ENCODE measurements at regions not wholly inside any gene's neighbourhood (a gene's known extent, or its start where the extent isn't known, plus 50 kb on each side); places are given as distances from the start of the nearest gene placed in this dataset.

GRCh38 chr6:119902681-119903080 lies 553.1 kb upstream of the MAN1A1 start:
- Histone ChIP-seq H2BK20ac (ENCODE audit: low read length) (no peak overlapping the region), H2AK5ac (ENCODE audit: low read depth, low read length) (no peak overlapping the region), H4K8ac (ENCODE audit: extremely low read depth, insufficient read depth, low read length) (no peak overlapping the region), H2BK120ac (replicated peaks; ENCODE audit: low read depth, low read length) (no peak overlapping the region), H2AFZ (ENCODE audit: low read length) (no peak overlapping the region), H4K20me1 (replicated peaks in 1 of 2; ENCODE audit: control insufficient read depth in 1 of 2, insufficient read depth in 2 of 2, low read length in 2 of 2) (no peaks in the 10 kb centered on the region), H4K91ac (replicated peaks; ENCODE audit: insufficient read length, low read length) (no peak overlapping the region), H3K4me3 (ENCODE audit: extremely low read depth in 1 of 4, insufficient read depth in 2 of 4, low read depth in 3 of 4, low read length in 4 of 4) (no peak overlapping the region), H2BK5ac (ENCODE audit: low read depth, low read length) (no peak overlapping the region), H3K9ac (replicated peaks in 1 of 4; ENCODE audit: extremely low read depth in 1 of 4, low read depth in 3 of 4, low read length in 3 of 4) (no peak overlapping the region), H3K4me2 (ENCODE audit: insufficient read depth in 1 of 2, low read depth in 2 of 2, low read length in 2 of 2) (no peak overlapping the region), H3K9me3 (ENCODE audit: insufficient read depth in 2 of 2, low read depth in 1 of 2, low read length in 1 of 2) (no peaks in the 10 kb centered on the region), H3K18ac (ENCODE audit: extremely low read depth, low read length) (no peak overlapping the region), H3K79me1 (ENCODE audit: low read depth, low read length) (no peaks in the 10 kb centered on the region), H4K5ac (ENCODE audit: insufficient read length, low read depth, low read length) (no peak overlapping the region), H3K23ac (ENCODE audit: insufficient read length) (no peak overlapping the region), H3K4me1 (replicated peaks in 1 of 4; ENCODE audit: control insufficient read depth in 3 of 4, insufficient read depth in 4 of 4, low read length in 3 of 4) (no peaks in the 10 kb centered on the region), H3K36me3 (ENCODE audit: control insufficient read depth in 2 of 4, insufficient read depth in 4 of 4, low read length in 3 of 4) (no peaks in the 10 kb centered on the region), H2BK15ac (ENCODE audit: low read length) (no peak overlapping the region), H3K23me2 (ENCODE audit: low read depth, low read length) (no peaks in the 10 kb centered on the region), H3K4ac (replicated peaks; ENCODE audit: insufficient read length, low read depth, low read length) (no peak overlapping the region), H3K56ac (replicated peaks; ENCODE audit: insufficient read length, low read depth, low read length) (no peak overlapping the region), H3K27me3 (replicated peaks in 1 of 4; ENCODE audit: control insufficient read depth in 3 of 4, extremely low read depth in 1 of 4, insufficient read depth in 3 of 4, low read length in 3 of 4) (no peaks in the 10 kb centered on the region), H3K27ac (ENCODE audit: low read depth, low read length) (no peak overlapping the region), H3K14ac (ENCODE audit: insufficient read length) (no peak overlapping the region), H2BK12ac (ENCODE audit: low read depth, low read length) (no peak overlapping the region), H3K79me2 (ENCODE audit: control insufficient read depth in 1 of 2, insufficient read depth in 2 of 2, low read length in 2 of 2) (no peaks in the 10 kb centered on the region)
- CTCF ChIA-PET (ENCODE audit: partially characterized antibody) = interaction anchor here (0.9 kb wide), 1 partner anchor 9 kb away, joined by 3 read pairs; no protein-coding TSS in a partner anchor
- no peak for FAIRE-seq
- 92% methylated on average over 1 of the region's 1 CpG; no CpG with 5 or more reads in 1 of the 2 experiments for WGBS, 2 experiments (ENCODE audit: extremely low coverage in 1 of 2, insufficient coverage in 1 of 2, insufficient read length in 1 of 2, insufficient replicate concordance in 2 of 2, low coverage in 1 of 2, low lambda C conversion rate in 2 of 2, missing lambda C conversion rate in 1 of 2)
- no peak for DNase-seq (ENCODE audit: low read depth in 1 of 2, low spot score in 2 of 2)
- POLR2A ChIA-PET (ENCODE audit: partially characterized antibody) = no interaction called here
- TF ChIP-seq TEAD4 (IDR thresholded peaks at IDR 0.05; ENCODE audit: low read depth, low read length) (no peak), CHD1 (IDR thresholded peaks at IDR 0.05; ENCODE audit: low read depth, low read length) (no peak), ATF3 (IDR thresholded peaks at IDR 0.05; ENCODE audit: insufficient read depth, low read depth, low read length) (no peak), CBX5 (IDR thresholded peaks at IDR 0.05; ENCODE audit: low read depth, low read length) (no peak), SP1 (IDR thresholded peaks at IDR 0.05; ENCODE audit: low read depth, low read length) (no peak), SIRT6 (IDR thresholded peaks at IDR 0.05; ENCODE audit: low read length) (no peak), SP2 (IDR thresholded peaks at IDR 0.05; ENCODE audit: low read length) (no peak), ATF2 (IDR thresholded peaks at IDR 0.05; ENCODE audit: low read length) (no peak), BRCA1 (IDR thresholded peaks at IDR 0.05; ENCODE audit: low read depth, low read length) (no peak), CEBPB (IDR thresholded peaks at IDR 0.05; ENCODE audit: low read depth, low read length) (no peak), SUZ12 (IDR thresholded peaks at IDR 0.05; ENCODE audit: low read length) (no peak), POU5F1 (IDR thresholded peaks at IDR 0.05; ENCODE audit: low read depth, low read length) (no peak)
